Right ventricle myocardium inferior (tissue), 1 donor: ENCODE measurements at regions not wholly inside any gene's neighbourhood (a gene's known extent, or its start where the extent isn't known, plus 50 kb on each side); places are given as distances from the start of the nearest gene placed in this dataset.

Experiments used
- ATAC-seq: fragments of 200-7000 bp; cut with Tn5 transposase; one replicate; pipeline ENCODE4 v1.9.1; 2020; ENCODE audit warnings: mild to moderate bottlenecking, moderate library complexity
- DNase-seq: peaks from one replicate; pipeline ENCODE4 v3.0.0; 2021; ENCODE audit errors: missing footprints
- intact Hi-C: fragments of 100-400 bp; cut with DNase I; formaldehyde crosslinking; loops from one replicate; pipeline ENCODE4 v1.11.0; 2022
- donor health status: DM: no; HTN: yes; CAD: no; lungs with severe emphysema.

DNA sequence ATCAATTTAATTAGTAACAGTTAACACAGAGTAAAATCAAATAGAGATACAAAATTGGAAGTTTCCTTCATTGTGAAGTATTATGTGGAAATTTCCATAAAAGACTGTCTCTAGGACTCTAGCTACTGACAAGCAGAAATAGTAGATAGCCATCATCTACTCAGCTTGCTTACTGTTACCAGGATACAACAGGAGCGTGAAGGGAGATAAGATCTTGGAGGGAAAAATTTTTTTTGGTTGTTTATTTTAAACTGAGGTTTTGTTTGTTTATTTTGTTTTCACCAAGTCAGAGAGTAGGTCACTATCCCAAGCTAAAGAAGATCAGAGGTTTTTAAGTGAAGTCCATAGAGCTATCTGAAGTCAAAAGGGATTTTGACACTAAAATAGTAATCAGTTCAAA, 861.3 kb upstream of the MGAT4C start:
- ATAC-seq = no peak
- intact Hi-C loops = no loop called here
- no peak for DNase-seq

DNA sequence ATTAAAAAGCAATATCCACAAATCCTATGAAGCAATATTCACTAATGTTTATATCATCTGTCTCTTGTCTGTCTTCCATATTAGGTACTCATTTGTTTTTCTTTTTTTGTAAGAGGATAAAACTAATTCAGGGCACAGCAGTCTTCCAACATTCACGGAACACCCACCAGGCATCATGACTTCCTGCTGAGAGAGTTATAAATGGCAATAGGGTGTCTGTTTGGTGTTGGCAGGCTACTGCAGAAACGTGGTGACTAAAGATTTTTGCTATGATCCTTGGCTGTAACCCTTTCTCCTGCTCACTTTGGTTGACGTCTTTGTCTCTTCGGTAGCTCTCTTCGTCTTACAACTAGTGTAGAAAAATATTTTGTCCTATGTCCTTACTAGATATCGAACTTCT, 860.6 kb upstream of the MGAT4C start:
- no peak for ATAC-seq
- no peak for DNase-seq

GRCh38 chr12:87112571-87113345, 856.6 kb upstream of the MGAT4C start:
- no peak for DNase-seq
- no peak for ATAC-seq
- intact Hi-C loops = no loop called here

More for the DNA sequence above, 860.6 kb upstream of the MGAT4C start:
- intact Hi-C loops = no loop called here

- no peak for ATAC-seq
Observed at GRCh38 chr12:87107766-87108165, 851.6 kb upstream of the MGAT4C start.

GRCh38 chr12:87107270-87107669, 851.1 kb upstream of the MGAT4C start:
- DNase-seq = no peak
- intact Hi-C loops = no loop called here
- ATAC-seq = no peak

More at GRCh38 chr12:87107766-87108165, 851.6 kb upstream of the MGAT4C start:
- DNase-seq = no peak
- intact Hi-C loops = no loop called here

- intact Hi-C loops = no loop called here
- DNase-seq = no peak
- no peak for ATAC-seq
Observed at GRCh38 chr12:87096082-87096585, 839.9 kb upstream of the MGAT4C start.

GRCh38 chr12:87094356-87094755, 838.2 kb upstream of the MGAT4C start:
- DNase-seq = no peak
- intact Hi-C loops = no loop called here
- no peak for ATAC-seq

DNA sequence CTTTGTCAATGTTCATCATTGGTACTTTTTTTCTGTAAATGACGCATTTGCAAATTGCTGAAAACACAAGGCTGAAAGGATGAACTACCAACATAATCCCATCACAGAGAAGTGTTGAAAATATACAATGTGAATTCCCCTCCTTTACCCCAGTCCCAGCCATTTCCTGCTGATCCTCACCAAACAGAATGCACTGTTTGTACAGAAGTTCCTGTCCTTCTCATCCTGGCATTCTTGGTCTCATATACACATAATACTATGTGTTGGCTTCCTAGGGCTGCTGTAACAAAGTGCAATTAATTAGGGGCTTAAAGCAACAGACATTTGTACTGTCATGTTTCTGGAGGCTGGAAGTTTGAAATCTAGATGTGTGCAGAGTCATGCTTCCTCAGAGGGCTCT, 836.2 kb upstream of the MGAT4C start:
- DNase-seq (no peak), ATAC-seq (no peak)
- intact Hi-C loops = no loop called here

DNA sequence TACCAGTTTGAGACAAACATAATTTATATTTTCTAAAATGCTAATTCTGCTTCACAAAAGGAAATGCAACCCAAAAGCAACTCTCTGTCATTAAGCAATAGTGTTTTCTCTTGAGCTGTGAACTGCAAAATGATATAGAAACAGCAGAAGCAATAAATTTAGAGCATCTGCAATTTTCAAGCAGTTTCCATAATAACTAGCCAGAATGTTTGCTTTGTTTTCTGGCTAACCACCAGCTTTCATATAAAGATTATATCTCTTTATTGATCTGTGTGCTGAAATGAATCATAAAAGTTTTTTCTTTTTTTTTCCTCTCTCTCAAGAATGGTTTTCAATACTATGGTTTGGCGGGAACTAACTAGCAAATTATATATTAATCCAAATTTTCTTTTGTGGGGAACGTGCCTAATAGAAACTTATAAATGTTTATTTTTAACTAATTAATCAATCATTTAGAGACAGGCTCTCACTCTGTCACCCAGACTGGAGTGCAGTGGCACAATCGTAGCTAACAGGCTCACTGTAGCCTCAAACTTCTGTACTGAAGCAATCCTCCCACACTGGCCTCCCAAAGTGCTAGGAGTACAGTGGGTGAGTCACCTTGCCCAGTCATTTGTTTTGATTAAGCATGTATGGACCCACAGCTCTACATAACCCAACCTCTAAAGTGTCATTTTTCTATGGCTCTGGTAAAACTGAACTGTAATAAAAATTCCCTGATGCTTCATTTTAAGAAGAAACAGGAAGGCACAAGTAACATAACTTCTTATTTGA, 830.1 kb upstream of the MGAT4C start:
- no peak for ATAC-seq

GRCh38 chr12:87085286-87085685, 829.1 kb upstream of the MGAT4C start:
- intact Hi-C loops = no loop called here
- ATAC-seq = no peak
- DNase-seq = no peak

More for the DNA sequence above, 830.1 kb upstream of the MGAT4C start:
- intact Hi-C loops = no loop called here
- DNase-seq = no peak

DNA sequence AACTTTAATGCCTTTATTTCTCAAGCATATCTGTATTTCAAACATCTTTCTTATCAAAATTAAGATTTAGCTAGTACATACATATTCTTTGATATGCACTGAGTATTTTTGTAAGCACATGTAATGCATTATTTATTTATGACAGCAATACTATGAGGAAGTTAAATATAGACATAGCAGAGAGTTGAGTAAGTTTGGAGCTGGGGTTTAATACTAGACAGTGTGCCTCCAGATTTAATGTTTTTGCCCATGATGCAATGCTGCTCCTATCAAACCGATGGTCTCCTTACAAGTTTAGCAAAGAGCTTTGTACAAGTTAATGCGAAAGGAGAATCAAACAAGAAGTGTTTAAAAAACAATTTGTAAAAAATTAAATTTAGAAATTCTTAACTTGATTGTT, 826.6 kb upstream of the MGAT4C start:
- no peak for ATAC-seq
- DNase-seq = no peak
- intact Hi-C loops = no loop called here

- intact Hi-C loops = no loop called here
- DNase-seq (no peak), ATAC-seq (no peak)
Observed at GRCh38 chr12:87074781-87075180, 818.6 kb upstream of the MGAT4C start.

DNA sequence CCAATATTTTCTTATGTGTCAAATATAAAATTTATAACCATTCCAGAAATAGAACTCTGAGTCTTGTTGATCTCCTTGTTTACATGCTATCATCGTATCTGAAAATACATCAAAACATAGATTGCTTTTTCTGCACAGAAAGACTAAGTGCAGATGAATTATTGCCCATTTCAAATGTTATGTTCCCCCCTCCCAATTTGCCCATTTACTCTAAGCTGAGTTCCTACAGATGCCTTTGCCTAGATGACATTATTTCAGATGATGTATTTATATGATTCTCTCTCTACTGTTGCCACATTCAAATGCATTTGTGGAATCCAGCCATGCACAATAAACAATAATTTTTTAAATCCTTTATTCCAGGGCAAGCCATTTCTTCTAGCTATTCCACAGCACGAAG, 810.1 kb upstream of the MGAT4C start:
- intact Hi-C loops = no loop called here
- ATAC-seq (no peak), DNase-seq (no peak)

DNA sequence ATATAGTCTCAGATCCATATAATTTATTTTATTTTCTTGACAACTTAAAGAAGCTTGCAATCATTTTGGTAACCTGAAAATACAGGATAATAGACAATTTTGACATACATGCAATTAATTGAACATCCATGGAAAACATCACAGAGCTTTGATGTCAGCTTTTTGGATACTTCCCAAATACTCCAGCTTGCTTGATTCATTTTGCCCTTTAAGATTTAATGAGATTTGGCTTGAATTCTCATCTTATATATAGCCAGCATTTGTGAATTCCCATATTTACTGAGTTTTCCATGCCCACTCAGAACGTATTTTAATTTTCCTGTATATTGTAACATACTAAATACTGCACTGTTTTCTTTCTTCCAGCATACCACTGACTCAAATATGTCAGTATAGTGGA, 803.0 kb upstream of the MGAT4C start:
- DNase-seq = no peak
- intact Hi-C loops = no loop called here
- no peak for ATAC-seq

GRCh38 chr12:87054226-87054625, 798.0 kb upstream of the MGAT4C start:
- intact Hi-C loops = no loop called here
- ATAC-seq (no peak), DNase-seq (no peak)

- DNase-seq (no peak), ATAC-seq (no peak)
- intact Hi-C loops = no loop called here
Observed at GRCh38 chr12:87051621-87052020, 795.4 kb upstream of the MGAT4C start.

- ATAC-seq (no peak), DNase-seq (no peak)
- intact Hi-C loops = no loop called here
Observed at GRCh38 chr12:87047691-87048090, 791.5 kb upstream of the MGAT4C start.

DNA sequence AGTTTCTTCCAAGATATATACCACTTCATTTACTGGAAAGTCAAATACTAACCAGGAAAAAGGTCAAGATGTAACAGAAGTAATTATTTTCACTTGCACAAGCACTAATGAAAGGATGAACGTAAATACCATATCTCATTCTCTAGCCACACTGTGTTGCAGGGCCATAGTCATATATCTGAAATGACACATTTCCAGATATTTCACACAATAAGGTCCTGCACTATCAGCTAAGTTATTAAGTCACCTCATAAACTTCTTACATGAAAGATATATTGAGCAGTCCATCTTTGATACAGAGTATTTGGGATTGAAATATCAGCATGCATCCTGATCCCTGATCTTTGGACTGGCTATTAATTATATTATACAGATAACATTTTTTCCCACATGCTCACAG, 783.3 kb upstream of the MGAT4C start:
- ATAC-seq (no peak), DNase-seq (no peak)
- intact Hi-C loops = no loop called here

DNA sequence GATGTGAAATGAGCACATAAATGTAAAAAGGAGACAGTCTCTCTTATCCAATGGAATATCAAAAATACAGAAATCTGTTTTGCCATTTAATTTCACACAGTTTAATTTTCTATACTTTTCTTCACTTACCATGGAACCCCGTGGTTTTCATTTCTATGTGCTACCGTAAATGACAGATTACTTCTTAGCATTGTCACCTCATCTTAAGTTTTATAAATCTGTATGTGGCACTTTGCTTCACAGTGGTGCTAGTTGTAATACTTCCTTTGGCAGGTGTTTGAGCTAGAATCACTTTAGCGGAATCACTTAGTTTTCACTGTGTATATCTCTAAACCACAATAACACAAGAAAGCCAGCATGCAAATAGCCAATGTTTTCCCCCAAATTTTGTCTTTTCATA, 781.9 kb upstream of the MGAT4C start:
- intact Hi-C loops = no loop called here
- ATAC-seq (no peak), DNase-seq (no peak)

- ATAC-seq = no peak
Observed at GRCh38 chr12:87025976-87026375, 769.8 kb upstream of the MGAT4C start.

More at GRCh38 chr12:87025976-87026375, 769.8 kb upstream of the MGAT4C start:
- DNase-seq = no peak
- intact Hi-C loops = no loop called here
